ENCODE measurements at regions not wholly inside any gene's neighbourhood (a gene's known extent, or its start where the extent isn't known, plus 50 kb on each side); places are given as distances from the start of the nearest gene placed in this dataset.

- intact Hi-C loops (cut with micrococcal nuclease): no loop called here
- Mint-ChIP-seq H3K27ac (no peak overlapping the region), H3K9me3 (no peaks in the 10 kb centered on the region), H3K36me3 (ENCODE audit: low read depth) (no peaks in the 10 kb centered on the region), H3K27me3 (ENCODE audit: insufficient read depth) (peaks cover 6% of the 10 kb centered on the region), H3K4me1 (ENCODE audit: low read depth) (no peaks in the 10 kb centered on the region), H3K4me3 (no peak overlapping the region)
- DNase-seq (ENCODE audit: low spot score): no peak
Observed at GRCh38 chr10:117601716-117602115, 59.2 kb downstream of the EMX2 start.

- no peak overlapping the region for H3K4me3 Mint-ChIP-seq
- H3K27ac Mint-ChIP-seq: no peak overlapping the region
- peaks cover 6% of the 10 kb centered on the region for H3K27me3 Mint-ChIP-seq (ENCODE audit: insufficient read depth)
- H3K9me3 Mint-ChIP-seq: no peaks in the 10 kb centered on the region
- no peak for DNase-seq (ENCODE audit: low spot score)
- no peaks in the 10 kb centered on the region for H3K4me1 Mint-ChIP-seq (ENCODE audit: low read depth)
- intact Hi-C loops (cut with micrococcal nuclease): no loop called here
- H3K36me3 Mint-ChIP-seq (ENCODE audit: low read depth): no peaks in the 10 kb centered on the region
Observed at GRCh38 chr10:117603081-117603480, 60.5 kb downstream of the EMX2 start.

GRCh38 chr10:117603726-117604125, 61.2 kb downstream of the EMX2 start:
- no peak for DNase-seq (ENCODE audit: low spot score)
- Mint-ChIP-seq H3K4me3 (no peak overlapping the region), H3K27me3 (ENCODE audit: insufficient read depth) (peaks cover 6% of the 10 kb centered on the region)

DNA sequence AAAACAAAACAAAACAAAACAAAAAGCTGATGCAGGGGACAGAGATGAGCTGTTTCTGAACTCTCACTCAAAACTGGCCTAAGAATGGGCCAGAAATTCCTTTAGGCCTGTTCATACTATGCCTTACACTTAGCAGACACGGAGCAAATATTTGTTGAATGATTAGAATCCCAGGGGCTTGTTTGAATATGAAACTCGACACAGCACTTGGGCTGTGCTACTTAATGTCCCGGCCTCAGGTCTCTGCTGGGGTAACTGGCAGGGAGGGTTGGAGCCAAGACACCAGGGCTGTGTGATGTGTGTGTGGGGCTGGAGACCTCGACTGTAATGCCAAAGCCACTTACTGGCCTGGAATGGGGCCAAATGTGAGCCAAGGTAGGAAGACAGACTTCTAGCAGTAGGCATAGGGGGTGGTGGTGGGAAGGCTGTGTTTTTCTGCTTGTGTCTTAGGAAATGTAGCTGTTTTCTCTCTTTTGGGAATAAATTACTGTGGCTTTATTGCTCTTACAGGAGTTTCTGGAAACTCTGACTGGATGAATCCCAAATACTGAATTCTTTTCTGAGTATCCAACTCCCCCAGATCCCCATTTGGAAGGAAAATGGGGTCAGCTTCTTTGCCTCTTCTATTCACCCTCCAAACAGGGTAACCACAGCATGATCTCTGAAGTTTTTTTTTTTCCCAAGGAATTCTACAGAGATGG, 66.7 kb downstream of the EMX2 start:
- H3K36me3 Mint-ChIP-seq (ENCODE audit: low read depth): no peaks in the 10 kb centered on the region
- peaks cover 6% of the 10 kb centered on the region for H3K27me3 Mint-ChIP-seq (ENCODE audit: insufficient read depth)
- no peaks in the 10 kb centered on the region for H3K9me3 Mint-ChIP-seq
- no peak overlapping the region for H3K27ac Mint-ChIP-seq
- intact Hi-C loops (cut with micrococcal nuclease): no loop called here
- no peaks in the 10 kb centered on the region for H3K4me1 Mint-ChIP-seq (ENCODE audit: low read depth)
- H3K4me3 Mint-ChIP-seq: no peak overlapping the region
- DNase-seq (ENCODE audit: low spot score): no peak

More at GRCh38 chr10:117603726-117604125, 61.2 kb downstream of the EMX2 start:
- Mint-ChIP-seq H3K9me3 (no peaks in the 10 kb centered on the region), H3K27ac (no peak overlapping the region), H3K36me3 (ENCODE audit: low read depth) (no peaks in the 10 kb centered on the region), H3K4me1 (ENCODE audit: low read depth) (no peaks in the 10 kb centered on the region)
- intact Hi-C loops (cut with micrococcal nuclease): no loop called here

DNA sequence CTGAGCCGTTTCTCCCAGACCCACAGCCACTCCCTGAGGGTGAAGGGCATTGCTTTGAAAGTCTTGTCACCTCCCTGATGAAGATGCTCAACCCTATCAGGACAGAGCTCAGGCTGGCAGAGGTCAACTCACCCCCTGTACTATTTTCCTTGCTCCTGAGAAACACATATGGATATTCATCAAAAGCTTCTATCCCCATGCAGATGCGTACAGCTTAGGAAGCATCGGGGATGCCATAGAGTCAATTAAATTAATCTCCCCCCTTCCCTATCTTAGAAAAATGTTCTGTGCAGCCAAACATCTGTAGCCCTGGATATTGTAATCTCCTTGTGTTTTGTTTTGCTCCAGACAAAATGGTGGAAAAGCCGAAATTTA, 67.2 kb downstream of the EMX2 start:
- H3K27ac Mint-ChIP-seq: no peak overlapping the region
- H3K9me3 Mint-ChIP-seq: no peaks in the 10 kb centered on the region
- no peak overlapping the region for H3K4me3 Mint-ChIP-seq
- intact Hi-C loops (cut with micrococcal nuclease): no loop called here
- H3K27me3 Mint-ChIP-seq (ENCODE audit: insufficient read depth): peaks cover 6% of the 10 kb centered on the region
- no peaks in the 10 kb centered on the region for H3K36me3 Mint-ChIP-seq (ENCODE audit: low read depth)
- no peak for DNase-seq (ENCODE audit: low spot score)
- H3K4me1 Mint-ChIP-seq (ENCODE audit: low read depth): no peaks in the 10 kb centered on the region

- intact Hi-C loops (cut with micrococcal nuclease): no loop called here
- no peaks in the 10 kb centered on the region for H3K9me3 Mint-ChIP-seq
- H3K27ac Mint-ChIP-seq: no peak overlapping the region
- no peaks in the 10 kb centered on the region for H3K36me3 Mint-ChIP-seq (ENCODE audit: low read depth)
- DNase-seq (ENCODE audit: low spot score): no peak
- H3K27me3 Mint-ChIP-seq (ENCODE audit: insufficient read depth): peaks cover 6% of the 10 kb centered on the region
- no peak overlapping the region for H3K4me3 Mint-ChIP-seq
- H3K4me1 Mint-ChIP-seq (ENCODE audit: low read depth): no peaks in the 10 kb centered on the region
Observed at GRCh38 chr10:117610321-117610720, 67.8 kb downstream of the EMX2 start.

DNA sequence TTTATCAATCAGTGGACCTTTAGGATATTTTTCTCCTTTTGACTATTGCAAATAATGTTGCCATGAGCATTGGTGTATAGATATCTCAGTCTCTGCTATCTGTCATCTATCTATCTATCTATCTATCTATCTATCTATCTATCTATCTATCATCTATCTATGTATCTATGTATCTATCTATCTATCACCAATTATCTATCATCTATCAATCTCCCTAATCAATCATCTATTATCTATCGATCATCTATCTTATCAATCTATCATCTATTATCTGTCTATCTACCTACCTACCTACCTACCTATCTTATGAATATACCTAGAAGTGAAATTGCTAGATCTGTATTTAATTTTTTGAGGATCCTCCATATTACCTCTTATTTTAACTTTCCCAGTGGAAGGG, 69.6 kb downstream of the EMX2 start:
- Mint-ChIP-seq H3K27me3 (ENCODE audit: insufficient read depth) (peaks cover 4% of the 10 kb centered on the region), H3K4me1 (ENCODE audit: low read depth) (peaks cover 8% of the 10 kb centered on the region), H3K27ac (no peak overlapping the region), H3K36me3 (ENCODE audit: low read depth) (no peaks in the 10 kb centered on the region), H3K9me3 (no peaks in the 10 kb centered on the region), H3K4me3 (no peak overlapping the region)
- no peak for DNase-seq (ENCODE audit: low spot score)
- intact Hi-C loops (cut with micrococcal nuclease): no loop called here

DNA sequence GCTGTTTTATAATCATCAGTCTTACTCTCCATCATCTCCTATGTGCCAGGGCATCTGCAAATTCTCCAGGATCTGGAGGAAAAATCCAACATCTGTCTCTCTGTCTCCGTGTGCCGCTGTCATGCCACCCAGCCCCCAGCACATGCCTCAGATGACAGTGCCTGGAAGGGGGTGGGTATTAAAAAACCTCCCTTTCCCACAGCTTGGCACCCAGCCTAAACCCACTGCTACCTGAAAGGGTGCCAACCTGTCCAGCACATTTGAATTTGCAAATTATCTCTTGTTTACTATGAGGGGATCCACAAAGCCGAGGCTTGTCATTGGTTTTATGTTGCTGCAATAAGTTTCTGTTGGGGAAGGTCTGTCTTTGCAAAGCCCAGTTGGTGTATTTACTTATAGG, 73.1 kb downstream of the EMX2 start:
- Mint-ChIP-seq H3K4me3 (no peak overlapping the region), H3K9me3 (no peaks in the 10 kb centered on the region), H3K4me1 (ENCODE audit: low read depth) (peaks cover 8% of the 10 kb centered on the region), H3K36me3 (ENCODE audit: low read depth) (no peaks in the 10 kb centered on the region), H3K27ac (no peak overlapping the region), H3K27me3 (ENCODE audit: insufficient read depth) (peaks cover 5% of the 10 kb centered on the region)
- intact Hi-C loops (cut with micrococcal nuclease): no loop called here
- DNase-seq (ENCODE audit: low spot score): no peak

DNA sequence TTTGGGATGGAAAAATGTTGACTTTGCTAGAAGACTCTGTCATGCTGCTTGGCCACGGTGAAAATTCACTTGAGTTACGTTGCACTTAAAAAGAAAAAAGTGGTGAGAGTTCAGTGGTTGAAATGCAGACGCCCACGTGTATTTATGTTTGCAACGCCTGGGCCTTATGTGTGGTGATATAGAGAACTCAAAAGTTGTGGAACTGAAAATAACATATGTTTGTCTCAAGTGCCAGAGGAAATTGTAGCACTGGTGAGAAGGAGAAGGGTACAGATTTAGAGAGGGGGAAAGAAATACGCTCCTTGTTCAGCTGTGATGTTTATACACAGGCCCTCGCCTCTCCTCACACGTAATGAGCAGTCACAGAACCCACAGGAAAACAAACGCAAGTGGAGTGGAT, 73.6 kb downstream of the EMX2 start:
- H3K27ac Mint-ChIP-seq: no peak overlapping the region
- no peak for DNase-seq (ENCODE audit: low spot score)
- peaks cover 8% of the 10 kb centered on the region for H3K27me3 Mint-ChIP-seq (ENCODE audit: insufficient read depth)

DNA sequence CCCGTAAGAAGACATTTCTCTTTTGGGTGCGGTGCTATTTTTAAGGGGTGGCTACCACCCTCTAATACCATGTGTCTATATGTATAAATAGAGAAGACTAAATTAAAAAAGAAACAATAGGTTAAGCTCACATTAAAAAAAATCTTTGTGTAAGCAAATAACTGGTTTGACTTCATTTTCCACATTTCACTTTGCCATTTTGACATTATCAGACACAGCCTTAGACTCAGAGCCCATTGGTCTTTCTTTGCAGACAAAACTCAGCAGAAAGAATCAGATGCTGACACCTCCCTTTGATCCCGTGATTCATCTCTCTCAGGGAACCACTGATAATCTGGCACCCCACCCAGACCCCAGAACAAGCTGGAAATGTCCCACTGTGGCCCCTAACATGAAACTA, 74.5 kb downstream of the EMX2 start:
- Mint-ChIP-seq H3K27ac (no peak overlapping the region), H3K27me3 (ENCODE audit: insufficient read depth) (peaks cover 12% of the 10 kb centered on the region), H3K4me1 (ENCODE audit: low read depth) (peaks cover 8% of the 10 kb centered on the region), H3K36me3 (ENCODE audit: low read depth) (no peaks in the 10 kb centered on the region), H3K9me3 (no peaks in the 10 kb centered on the region), H3K4me3 (no peak overlapping the region)
- no peak for DNase-seq (ENCODE audit: low spot score)
- intact Hi-C loops (cut with micrococcal nuclease): no loop called here

More for the DNA sequence above, 73.6 kb downstream of the EMX2 start:
- Mint-ChIP-seq H3K4me3 (no peak overlapping the region), H3K4me1 (ENCODE audit: low read depth) (peaks cover 8% of the 10 kb centered on the region), H3K9me3 (no peaks in the 10 kb centered on the region), H3K36me3 (ENCODE audit: low read depth) (no peaks in the 10 kb centered on the region)
- intact Hi-C loops (cut with micrococcal nuclease): no loop called here

- intact Hi-C loops (cut with micrococcal nuclease): no loop called here
- no peak for DNase-seq (ENCODE audit: low spot score)
- no peaks in the 10 kb centered on the region for H3K9me3 Mint-ChIP-seq
- H3K27ac Mint-ChIP-seq: no peak overlapping the region
- peaks cover 8% of the 10 kb centered on the region for H3K4me1 Mint-ChIP-seq (ENCODE audit: low read depth)
- H3K4me3 Mint-ChIP-seq: no peak overlapping the region
- peaks cover 11% of the 10 kb centered on the region for H3K27me3 Mint-ChIP-seq (ENCODE audit: insufficient read depth)
- H3K36me3 Mint-ChIP-seq (ENCODE audit: low read depth): no peaks in the 10 kb centered on the region
Observed at GRCh38 chr10:117617659-117618058, 75.1 kb downstream of the EMX2 start.

DNA sequence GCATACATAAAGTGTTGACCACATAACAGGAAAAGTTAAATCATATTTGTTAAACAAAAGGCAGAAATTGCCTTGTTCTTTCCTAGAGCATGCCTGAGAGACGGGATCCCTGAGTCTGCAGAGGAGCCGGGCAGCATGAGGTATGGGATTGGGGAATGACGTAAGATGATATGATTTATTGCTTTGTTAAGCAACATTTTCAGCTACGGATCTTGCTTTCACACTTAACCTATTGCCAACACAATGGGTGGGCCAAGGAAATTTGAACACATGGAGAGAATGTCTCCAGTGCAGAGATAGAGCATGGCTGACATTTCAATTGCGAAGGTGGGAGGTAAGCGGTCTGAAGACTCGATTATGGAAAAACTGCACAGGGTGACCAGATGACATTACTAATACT, 76.7 kb downstream of the EMX2 start:
- Mint-ChIP-seq H3K4me1 (ENCODE audit: low read depth) (peaks cover 8% of the 10 kb centered on the region), H3K27ac (no peak overlapping the region), H3K9me3 (no peaks in the 10 kb centered on the region), H3K4me3 (no peak overlapping the region), H3K27me3 (ENCODE audit: insufficient read depth) (peaks cover 14% of the 10 kb centered on the region), H3K36me3 (ENCODE audit: low read depth) (no peaks in the 10 kb centered on the region)
- no peak for DNase-seq (ENCODE audit: low spot score)
- intact Hi-C loops (cut with micrococcal nuclease): no loop called here

GRCh38 chr10:117619707-117620405, 77.3 kb downstream of the EMX2 start:
- H3K4me3 Mint-ChIP-seq: no peak overlapping the region
- peaks cover 8% of the 10 kb centered on the region for H3K4me1 Mint-ChIP-seq (ENCODE audit: low read depth)
- H3K27ac Mint-ChIP-seq: no peak overlapping the region

More at GRCh38 chr10:117619707-117620405, 77.3 kb downstream of the EMX2 start:
- peaks cover 16% of the 10 kb centered on the region for H3K27me3 Mint-ChIP-seq (ENCODE audit: insufficient read depth)
- intact Hi-C loops (cut with micrococcal nuclease): no loop called here
- H3K9me3 Mint-ChIP-seq: no peaks in the 10 kb centered on the region
- H3K36me3 Mint-ChIP-seq (ENCODE audit: low read depth): no peaks in the 10 kb centered on the region
- no peak for DNase-seq (ENCODE audit: low spot score)

All from activated T-helper 1 cell treated with anti-CD3 and anti-CD28 coated beads, Interleukin-12 subunit alpha, Interleukin-12 subunit beta, Interleukin-2, Interleukin-4 antibody, amounts not matched to agents 30 ng/mL and 10 ng/mL and 1 ng/mL, durations not matched to agents 14 hours and 24 hours and 36 hours (primary cell).